HCT116 (cell line): ENCODE measurements at regions not wholly inside any gene's neighbourhood (a gene's known extent, or its start where the extent isn't known, plus 50 kb on each side); places are given as distances from the start of the nearest gene placed in this dataset.
A peak's percentile ranks its signal among the peaks of the same experiment; 100 is the strongest.

ENCODE experiments used
- ATAC-seq: fragments of 200-7000 bp; cut with Tn5 transposase; 2 replicates; pipeline ENCODE4 v1.9.1; 2020; ENCODE audit warnings: mild to moderate bottlenecking, moderate library complexity
- BruUV-seq: library from RNA; stranded (reverse); fragments of 400-500 nt; replicated peaks from 2 replicates; lab custom pipeline; 2021; lab: Mats Ljungman, UMichigan
- CTCF ChIA-PET: fragments of 300-600 bp; sonication (Branson Sonifier 250); formaldehyde crosslinking; loops from one replicate; lab custom pipeline; 2021; ENCODE audit warnings: antibody characterized with exemption; lab: Charles Lee
- POLR2A ChIA-PET: fragments of 300-600, 350-600 bp; sonication (Branson Sonifier 250); formaldehyde crosslinking; loops from one replicate; lab custom pipeline; 2021; ENCODE audit warnings: antibody characterized with exemption; lab: Charles Lee
- RAD21 ChIA-PET, 2 experiments: fragments of 300-600 bp; sonication (Branson Sonifier 250); formaldehyde crosslinking; loops; one replicate each; lab custom pipeline; 2023; ENCODE audit warnings: low total read pairs in 2 of 2; ENCODE audit not compliant: uncharacterized antibody in 2 of 2, unreplicated experiment in 2 of 2, low non-redundant PET in 1 of 2; lab: Charles Lee
- DNase-seq: peaks from one replicate; pipeline ENCODE4 v3.0.0-alpha.2; 2010; ENCODE audit warnings: low read depth, low spot score
- H2AFZ ChIP-seq: fragments of 200-600 bp; shearing (Covaris generic), sonication (generic); 2 replicates; pipeline ENCODE4 v1.6.1; 2017; ENCODE audit warnings: low read depth, mixed run types, mixed read lengths, antibody characterized with exemption, low read length; ENCODE audit not compliant: poor library complexity, severe bottlenecking
- H3K27ac ChIP-seq: 2 replicates; pipeline ENCODE4 v1.5.1; 2012; ENCODE audit warnings: low read depth, low read length
- H3K27me3 ChIP-seq: fragments of 200-600 bp; sonication (generic); 2 replicates; pipeline ENCODE4 v1.6.1; 2016; ENCODE audit warnings: mixed run types, low read length, mixed read lengths; ENCODE audit not compliant: insufficient read depth
- H3K36me3 ChIP-seq, 2 experiments: fragments of 200-500 bp in 1 of 2; fragments of 200-600 bp in 1 of 2; sonication (Bioruptor generic) in 1 of 2; sonication (generic) in 1 of 2; 2 replicates each; pipeline versions ENCODE4 v1.5.1 to v1.6.1; 2014 to 2016; ENCODE audit warnings: low read length in 2 of 2, inconsistent platforms in 1 of 2, mixed read lengths in 1 of 2, mixed run types in 1 of 2; ENCODE audit not compliant: insufficient read depth in 2 of 2, control insufficient read depth in 1 of 2
- H3K4me1 ChIP-seq, 2 experiments: fragments of 200-600 bp in 1 of 2; sonication (generic) in 1 of 2; 2 replicates each; pipeline versions ENCODE4 v1.5.1 to v1.6.1; 2012 to 2017; ENCODE audit warnings: low read length in 2 of 2, inconsistent platforms in 1 of 2, mild to moderate bottlenecking in 1 of 2, mixed read lengths in 1 of 2, mixed run types in 1 of 2, moderate library complexity in 1 of 2; ENCODE audit not compliant: insufficient read depth in 2 of 2, control insufficient read depth in 1 of 2
- H3K4me2 ChIP-seq: fragments of 200-600 bp; sonication (generic); 2 replicates; pipeline ENCODE4 v1.6.1; 2017; ENCODE audit warnings: mixed run types, low read length, mixed read lengths
- H3K4me3 ChIP-seq, 2 experiments: fragments of 200-600 bp in 1 of 2; sonication (generic) in 1 of 2; replicated peaks in 1 of 2; 2 replicates each; pipeline ENCODE4 v1.5.1; 2011 to 2016; ENCODE audit warnings: low read length in 2 of 2, control low read depth in 1 of 2, low read depth in 1 of 2, mild to moderate bottlenecking in 1 of 2, mixed read lengths in 1 of 2, mixed run types in 1 of 2
- H3K79me2 ChIP-seq: fragments of 200-600 bp; sonication (generic); 2 replicates; pipeline ENCODE4 v1.6.1; 2017; ENCODE audit warnings: mild to moderate bottlenecking, mixed run types, low read length, moderate library complexity, mixed read lengths; ENCODE audit not compliant: insufficient read depth
- H3K9ac ChIP-seq: fragments of 200-600 bp; sonication (generic); 2 replicates; pipeline ENCODE4 v1.6.1; 2016; ENCODE audit warnings: low read length, mixed read lengths
- H3K9me2 ChIP-seq: fragments of 200-600 bp; sonication (generic), shearing (Covaris generic); 2 replicates; pipeline ENCODE4 v1.6.1; 2017; ENCODE audit warnings: mixed run types, mild to moderate bottlenecking, moderate library complexity; ENCODE audit not compliant: insufficient read depth
- H3K9me3 ChIP-seq, 2 experiments: fragments of 200-500 bp in 1 of 2; fragments of 200-600 bp in 1 of 2; sonication (Bioruptor generic) in 1 of 2; sonication (generic) in 1 of 2; 2 replicates each; pipeline ENCODE4 v1.6.1; 2014 to 2017; ENCODE audit warnings: low read length in 2 of 2, mixed read lengths in 2 of 2, inconsistent platforms in 1 of 2, low read depth in 1 of 2, mild to moderate bottlenecking in 1 of 2, mixed run types in 1 of 2, moderate library complexity in 1 of 2; ENCODE audit not compliant: control insufficient read depth in 1 of 2, insufficient read depth in 1 of 2
- H4K20me1 ChIP-seq: fragments of 200-600 bp; sonication (generic), shearing (Covaris generic); 2 replicates; pipeline ENCODE4 v1.6.1; 2017; ENCODE audit warnings: mixed run types, mild to moderate bottlenecking, moderate library complexity; ENCODE audit not compliant: insufficient read depth
- ATF3 ChIP-seq: IDR thresholded peaks from 2 replicates; pipeline ENCODE4 v1.6.1; 2012
- CBX3 ChIP-seq: IDR thresholded peaks from 2 replicates; pipeline ENCODE4 v1.6.1; 2012; ENCODE audit warnings: low read depth
- CEBPB ChIP-seq: IDR thresholded peaks from 2 replicates; pipeline ENCODE4 v1.6.1; 2012; ENCODE audit warnings: low read depth
- EGR1 ChIP-seq: IDR thresholded peaks from 2 replicates; pipeline ENCODE4 v1.6.1; 2012; ENCODE audit warnings: low read depth
- EZH2 ChIP-seq: fragments of 200-600 bp; sonication (generic); IDR thresholded peaks from 2 replicates; pipeline ENCODE4 v1.6.1; 2017; ENCODE audit warnings: antibody characterized with exemption, mixed run types
- FOSL1 ChIP-seq: IDR thresholded peaks from 2 replicates; pipeline ENCODE4 v1.6.1; 2012; ENCODE audit warnings: low read depth
- JUND ChIP-seq: IDR thresholded peaks from 2 replicates; pipeline ENCODE4 v1.6.1; 2012
- RAD21 ChIP-seq: IDR thresholded peaks from 2 replicates; pipeline ENCODE4 v1.6.1; 2012; ENCODE audit warnings: low read depth, mild to moderate bottlenecking
- REST ChIP-seq: IDR thresholded peaks from 2 replicates; pipeline ENCODE4 v1.6.1; 2012; ENCODE audit warnings: low read depth
- ZBTB33 ChIP-seq: IDR thresholded peaks from 2 replicates; pipeline ENCODE4 v1.6.1; 2011; ENCODE audit warnings: mild to moderate bottlenecking, low read length, moderate library complexity; ENCODE audit not compliant: insufficient replicate concordance; ENCODE audit errors: extremely low read depth
- ZFX ChIP-seq: fragments of 450-650 bp; IDR thresholded peaks from 2 replicates; pipeline ENCODE4 v1.6.1; 2017
- ZNF274 ChIP-seq: fragments of 200-500 bp; sonication (Bioruptor generic); IDR thresholded peaks from 2 replicates; pipeline ENCODE4 v1.6.1; 2014; ENCODE audit warnings: mild to moderate bottlenecking, low read depth, low read length, inconsistent platforms
- intact Hi-C: fragments of 100-400 bp; cut with micrococcal nuclease; formaldehyde crosslinking; loops from 2 replicates; pipeline ENCODE4 v1.10.0; 2022

- TF ChIP-seq CBX3 (no peak), FOSL1 (no peak), ZNF274 (no peak), EGR1 (no peak)
- Histone ChIP-seq H3K4me3 (peak overlapping the region in 1 of 2 experiments; percentile 32; a peak in 2 of 4 replicates), H3K27ac (peak overlapping the region; percentile 79), H3K36me3 (peaks cover 0 to 5% of the 10 kb centered on the region in 2 experiments; a peak in 1 of 4 replicates), H2AFZ (no peak overlapping the region), H3K9me3 (no peaks in the 10 kb centered on the region), H3K4me2 (peak overlapping the region; percentile 64), H4K20me1 (no peaks in the 10 kb centered on the region), H3K4me1 (peaks cover 51 to 78% of the 10 kb centered on the region in 2 experiments), H3K9ac (peak overlapping the region; percentile 42), H3K9me2 (no peaks in the 10 kb centered on the region), H3K79me2 (peaks cover 78% of the 10 kb centered on the region), H3K27me3 (no peaks in the 10 kb centered on the region)
- no TSS peak for BruUV-seq
- ChIA-PET POLR2A (no interaction called here), RAD21 (no interaction called here), CTCF (interaction anchor here (1.5 to 2.4 kb wide), 2 partner anchors 43 to 141 kb away, joined by 4 to 8 read pairs; no protein-coding TSS in a partner anchor)
- intact Hi-C loops, result loop anchor here (5.0 kb wide), 1 partner anchor 125 kb away; no protein-coding TSS in a partner anchor
- no peak for DNase-seq
- peak; percentile 10; the same call in 1 of the 2 replicates for ATAC-seq
These were observed 331.3 kb downstream of the SEC14L1 start for GRCh38 chr17:77471984-77472461.

GRCh38 chr17:77472468-77473310 is 331.9 kb downstream of the SEC14L1 start:
- DNase-seq, result no peak
- intact Hi-C loops, result loop anchor here (5.0 kb wide), 1 partner anchor 125 kb away; no protein-coding TSS in a partner anchor
- H3K27me3 ChIP-seq, result no peaks in the 10 kb centered on the region
- peaks cover 51 to 84% of the 10 kb centered on the region in 2 experiments for H3K4me1 ChIP-seq
- peaks cover 82% of the 10 kb centered on the region for H3K79me2 ChIP-seq
- H3K9me3 ChIP-seq, result no peaks in the 10 kb centered on the region
- no TSS peak for BruUV-seq
- ChIA-PET RAD21 (no interaction called here), POLR2A (no interaction called here), CTCF (interaction anchor here (1.5 to 2.4 kb wide), 2 partner anchors 43 to 141 kb away, joined by 4 to 8 read pairs; no protein-coding TSS in a partner anchor)
- H3K4me2 ChIP-seq, result peak overlapping the region; percentile 64
- H3K9me2 ChIP-seq, result no peaks in the 10 kb centered on the region
- peak overlapping the region; percentile 79 for H3K27ac ChIP-seq
- H3K4me3 ChIP-seq, result peak overlapping the region in 1 of 2 experiments; percentile 32; a peak in 2 of 4 replicates
- peaks cover 0 to 5% of the 10 kb centered on the region in 2 experiments; a peak in 1 of 4 replicates for H3K36me3 ChIP-seq
- peak overlapping the region; percentile 42 for H3K9ac ChIP-seq
- no peak for ATAC-seq
- no peaks in the 10 kb centered on the region for H4K20me1 ChIP-seq
- no peak overlapping the region for H2AFZ ChIP-seq
- TF ChIP-seq ZBTB33, result no peak
- no peak for TF ChIP-seq ZFX
- no peak for TF ChIP-seq ATF3
- no peak for TF ChIP-seq CEBPB
- no peak for TF ChIP-seq RAD21
- TF ChIP-seq JUND, result no peak
- no peak for TF ChIP-seq EZH2
- TF ChIP-seq EGR1, result no peak
- TF ChIP-seq REST, result no peak
